Activated B cell treated with CpG ODN at 0.5 μM for 24 hours (primary cell): ENCODE measurements at regions not wholly inside any gene's neighbourhood (a gene's known extent, or its start where the extent isn't known, plus 50 kb on each side); places are given as distances from the start of the nearest gene placed in this dataset.
A peak's percentile ranks its signal among the peaks of the same experiment; 100 is the strongest.

Experiments
- ATAC-seq: fragments of 200-7000 bp; cut with Tn5 transposase; one replicate; pipeline ENCODE4 v1.10.0; 2021; ENCODE audit warnings: low read depth, mild to moderate bottlenecking, moderate library complexity
- CTCF ChIA-PET: fragments of 350-600 bp; sonication (Branson Sonifier 250); formaldehyde crosslinking; loops from one replicate; lab custom pipeline; 2021; ENCODE audit warnings: antibody characterized with exemption; lab: Charles Lee
- POLR2A ChIA-PET: fragments of 350-600 bp; sonication (Branson Sonifier 250); formaldehyde crosslinking; loops from one replicate; lab custom pipeline; 2021; ENCODE audit warnings: antibody characterized with exemption; lab: Charles Lee
- DNase-seq: peaks from one replicate; pipeline ENCODE4 v3.0.0; 2022
- H3K27ac Mint-ChIP-seq: one replicate; pipeline ENCODE4 v1.8.0; 2020; ENCODE audit warnings: mixed read lengths
- H3K27me3 Mint-ChIP-seq: one replicate; pipeline ENCODE4 v1.8.0; 2021; ENCODE audit warnings: mixed read lengths
- H3K36me3 Mint-ChIP-seq: one replicate; pipeline ENCODE4 v1.8.0; 2021; ENCODE audit warnings: low read depth, mixed read lengths
- H3K4me1 Mint-ChIP-seq: one replicate; pipeline ENCODE4 v1.8.0; 2021; ENCODE audit warnings: mixed read lengths
- H3K4me3 Mint-ChIP-seq: one replicate; pipeline ENCODE4 v1.8.0; 2020; ENCODE audit warnings: mild to moderate bottlenecking, mixed read lengths
- H3K9me3 Mint-ChIP-seq: one replicate; pipeline ENCODE4 v1.8.0; 2020; ENCODE audit warnings: mixed read lengths
- intact Hi-C: fragments of 100-400 bp; cut with micrococcal nuclease; formaldehyde crosslinking; loops from one replicate; pipeline ENCODE4 v1.15.1; 2024
- TF ChIP-seq, protein P1 (sequence below): fragments of 200-600 bp; IDR thresholded peaks from one replicate; pipeline ENCODE4 v1.8.0; 2022; ENCODE audit warnings: antibody characterized with exemption, mild to moderate bottlenecking

DNA sequence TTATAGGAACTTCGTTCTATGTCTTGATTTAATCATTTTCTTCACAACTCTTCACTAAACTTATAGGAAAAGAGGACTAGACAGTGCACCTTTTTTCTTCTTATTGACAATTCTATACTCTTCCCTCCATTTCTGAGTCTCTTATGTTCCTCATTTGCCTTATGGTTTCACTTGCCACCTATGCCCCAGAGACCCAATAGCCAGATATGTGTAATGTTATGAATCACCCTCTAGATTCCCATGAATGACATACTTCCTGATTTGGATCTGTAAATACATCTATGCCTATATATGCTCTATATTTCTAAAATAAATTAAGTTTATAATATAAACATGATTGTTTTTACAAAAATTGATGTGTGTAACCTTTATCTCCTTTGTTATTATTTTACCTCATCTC is 514.1 kb upstream of the MEF2C start:
- ATAC-seq (peak; percentile 89), DNase-seq (no peak)
- H3K36me3 Mint-ChIP-seq = no peaks in the 10 kb centered on the region
- H3K4me1 Mint-ChIP-seq = peaks cover 67% of the 10 kb centered on the region
- peak overlapping the region; percentile 88 for H3K27ac Mint-ChIP-seq
- CTCF ChIA-PET = no interaction called here
- intact Hi-C loops = loop anchor here (2.0 to 5.0 kb wide), 6 partner anchors 40 to 665 kb away; partner anchors contain the start of gene MEF2C
- no peaks in the 10 kb centered on the region for H3K27me3 Mint-ChIP-seq
- POLR2A ChIA-PET = interaction anchor here (0.6 to 1.4 kb wide), 7 partner anchors 40 to 1015 kb away, joined by 3 to 8 read pairs (median 4); no protein-coding TSS in a partner anchor
- H3K9me3 Mint-ChIP-seq = peaks cover 5% of the 10 kb centered on the region
- peak overlapping the region; percentile 60 for H3K4me3 Mint-ChIP-seq
- TF ChIP-seq, protein P1, sequence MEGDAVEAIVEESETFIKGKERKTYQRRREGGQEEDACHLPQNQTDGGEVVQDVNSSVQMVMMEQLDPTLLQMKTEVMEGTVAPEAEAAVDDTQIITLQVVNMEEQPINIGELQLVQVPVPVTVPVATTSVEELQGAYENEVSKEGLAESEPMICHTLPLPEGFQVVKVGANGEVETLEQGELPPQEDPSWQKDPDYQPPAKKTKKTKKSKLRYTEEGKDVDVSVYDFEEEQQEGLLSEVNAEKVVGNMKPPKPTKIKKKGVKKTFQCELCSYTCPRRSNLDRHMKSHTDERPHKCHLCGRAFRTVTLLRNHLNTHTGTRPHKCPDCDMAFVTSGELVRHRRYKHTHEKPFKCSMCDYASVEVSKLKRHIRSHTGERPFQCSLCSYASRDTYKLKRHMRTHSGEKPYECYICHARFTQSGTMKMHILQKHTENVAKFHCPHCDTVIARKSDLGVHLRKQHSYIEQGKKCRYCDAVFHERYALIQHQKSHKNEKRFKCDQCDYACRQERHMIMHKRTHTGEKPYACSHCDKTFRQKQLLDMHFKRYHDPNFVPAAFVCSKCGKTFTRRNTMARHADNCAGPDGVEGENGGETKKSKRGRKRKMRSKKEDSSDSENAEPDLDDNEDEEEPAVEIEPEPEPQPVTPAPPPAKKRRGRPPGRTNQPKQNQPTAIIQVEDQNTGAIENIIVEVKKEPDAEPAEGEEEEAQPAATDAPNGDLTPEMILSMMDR = no peak

DNA sequence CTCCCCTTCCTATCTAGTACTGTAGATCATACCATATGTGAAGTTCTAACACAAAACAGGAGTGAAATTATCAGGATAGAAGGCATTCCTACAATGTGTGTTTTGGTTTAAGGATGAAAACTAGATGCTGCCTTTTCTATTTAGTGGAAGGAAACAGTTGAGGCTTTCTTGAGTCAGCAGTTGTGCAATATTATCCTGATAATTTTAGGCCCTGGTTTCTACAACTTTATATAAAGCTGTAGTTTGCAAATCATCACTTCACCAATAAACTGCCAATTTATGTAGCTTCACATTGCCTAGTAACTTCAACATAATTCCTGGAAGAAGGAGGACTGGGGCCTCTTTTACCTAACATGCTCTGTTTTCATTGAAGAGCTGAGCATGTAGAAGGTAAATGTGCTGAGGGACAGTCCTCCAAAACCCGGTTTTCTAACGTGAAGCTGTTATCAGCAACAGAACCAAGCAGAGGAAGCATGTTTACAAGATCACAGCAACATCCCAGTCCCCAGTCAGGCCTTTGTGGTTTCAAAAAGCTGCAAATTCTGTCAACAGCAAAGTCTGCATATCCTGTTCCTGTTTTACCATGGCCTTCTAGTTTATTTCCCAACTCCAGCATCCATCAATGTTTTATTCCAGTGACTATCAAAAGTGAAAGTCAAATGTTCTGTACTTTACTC is 513.4 kb upstream of the MEF2C start:
- ChIA-PET POLR2A (interaction anchor here (0.6 to 1.4 kb wide), 6 partner anchors 40 to 514 kb away, joined by 3 to 8 read pairs (median 3); partner anchors contain the start of gene MEF2C), CTCF (no interaction called here)
- ATAC-seq (peak; percentile 59), DNase-seq (no peak)
- Mint-ChIP-seq H3K27me3 (no peaks in the 10 kb centered on the region), H3K4me1 (peaks cover 61% of the 10 kb centered on the region), H3K9me3 (peaks cover 3% of the 10 kb centered on the region), H3K27ac (peak overlapping the region; percentile 88), H3K4me3 (peak overlapping the region; percentile 60), H3K36me3 (no peaks in the 10 kb centered on the region)
- intact Hi-C loops = loop anchor here (2.0 to 5.0 kb wide), 6 partner anchors 41 to 664 kb away; partner anchors contain the start of gene MEF2C
- TF ChIP-seq, protein P1 = no peak

DNA sequence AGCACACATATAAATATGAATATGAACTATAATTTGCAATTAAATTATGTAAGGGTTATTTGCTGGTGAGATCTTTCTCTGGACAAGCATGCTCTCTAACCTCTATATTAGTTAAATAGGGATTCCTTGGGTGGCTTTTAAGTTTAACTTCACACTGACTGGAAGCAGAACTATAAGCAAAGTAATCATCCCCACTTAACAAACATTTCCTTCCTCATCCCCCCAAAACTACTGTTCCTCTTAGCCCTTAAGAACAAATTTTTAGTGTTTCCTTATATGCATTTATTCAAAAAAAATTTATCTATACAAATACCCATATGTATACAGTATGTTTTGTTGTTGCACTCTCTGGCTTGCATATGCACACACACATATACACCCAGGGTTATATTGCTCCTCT is 512.1 kb upstream of the MEF2C start:
- DNase-seq (no peak), ATAC-seq (no peak)
- H3K9me3 Mint-ChIP-seq = no peaks in the 10 kb centered on the region
- H3K4me3 Mint-ChIP-seq = no peak overlapping the region
- H3K27ac Mint-ChIP-seq = peak overlapping the region; percentile 57
- H3K27me3 Mint-ChIP-seq = no peaks in the 10 kb centered on the region
- intact Hi-C loops = loop anchor here (5.0 kb wide), 4 partner anchors 42 to 663 kb away; partner anchors contain the start of gene MEF2C
- ChIA-PET CTCF (no interaction called here), POLR2A (no interaction called here)
- TF ChIP-seq, protein P1 = no peak
- H3K36me3 Mint-ChIP-seq = no peaks in the 10 kb centered on the region
- peaks cover 65% of the 10 kb centered on the region for H3K4me1 Mint-ChIP-seq

DNA sequence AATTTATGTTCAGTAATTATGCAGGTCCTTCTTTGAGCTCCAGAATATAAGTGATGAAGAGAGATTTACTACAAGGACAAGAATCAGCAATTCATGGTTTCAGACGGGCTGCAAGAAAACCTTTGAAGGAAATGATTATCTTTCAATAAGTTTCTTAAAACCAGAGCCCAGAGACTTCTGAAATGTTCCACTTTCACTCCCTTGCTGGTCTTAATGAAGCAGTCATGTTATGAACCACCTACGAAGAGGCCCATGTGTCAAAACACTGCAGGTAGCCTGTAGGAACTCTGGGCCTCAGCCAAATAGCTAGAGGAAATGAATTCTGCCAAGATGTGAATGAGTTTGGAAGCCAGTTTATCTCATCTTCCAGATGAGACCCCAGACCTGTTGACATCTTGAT is 505.9 kb upstream of the MEF2C start:
- TF ChIP-seq, protein P1 = no peak
- Mint-ChIP-seq H3K27ac (no peak overlapping the region), H3K9me3 (peaks cover 3% of the 10 kb centered on the region), H3K4me3 (no peak overlapping the region), H3K27me3 (no peaks in the 10 kb centered on the region), H3K4me1 (peaks cover 22% of the 10 kb centered on the region), H3K36me3 (no peaks in the 10 kb centered on the region)
- ATAC-seq (no peak), DNase-seq (no peak)
- intact Hi-C loops = loop anchor here (2.0 kb wide), 1 partner anchor 22 kb away; no protein-coding TSS in a partner anchor
- ChIA-PET POLR2A (no interaction called here), CTCF (interaction anchor here (0.9 kb wide), 1 partner anchor 10 kb away, joined by 3 read pairs; no protein-coding TSS in a partner anchor)

DNA sequence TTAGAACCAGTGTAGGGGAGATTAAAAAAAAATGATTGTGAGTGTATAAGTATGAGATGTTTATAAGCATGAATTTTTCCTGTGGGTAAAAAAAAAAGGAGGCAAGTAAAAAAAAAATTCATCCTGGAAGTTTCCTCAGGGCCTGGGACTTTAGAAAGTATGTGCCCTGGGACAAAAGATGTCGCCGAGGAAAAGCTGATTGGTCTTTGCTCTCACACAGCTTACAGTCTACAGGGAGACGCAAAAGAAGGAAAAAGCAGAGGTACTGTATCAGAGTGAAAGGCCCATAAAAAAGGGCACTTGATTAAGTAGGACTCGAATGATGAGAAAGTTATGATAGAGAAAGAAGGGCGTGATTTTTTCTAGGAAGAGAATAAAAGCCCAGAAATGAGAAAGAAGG is 501.4 kb upstream of the MEF2C start:
- Mint-ChIP-seq H3K36me3 (peaks cover 3% of the 10 kb centered on the region), H3K27ac (no peak overlapping the region), H3K4me3 (no peak overlapping the region), H3K4me1 (peaks cover 11% of the 10 kb centered on the region), H3K9me3 (peaks cover 18% of the 10 kb centered on the region), H3K27me3 (no peaks in the 10 kb centered on the region)
- ChIA-PET POLR2A (no interaction called here), CTCF (interaction anchor here (0.7 kb wide), 1 partner anchor 505 kb away, joined by 5 read pairs; no protein-coding TSS in a partner anchor)
- no peak for ATAC-seq
- intact Hi-C loops = no loop called here
- TF ChIP-seq, protein P1 = no peak
- no peak for DNase-seq
